ENCODE measurements at regions not wholly inside any gene's neighbourhood (a gene's known extent, or its start where the extent isn't known, plus 50 kb on each side); places are given as distances from the start of the nearest gene placed in this dataset.

GRCh38 chr3:84893211-84893610 lies 65.6 kb upstream of the CADM2 start:
- TF ChIP-seq, protein P1, sequence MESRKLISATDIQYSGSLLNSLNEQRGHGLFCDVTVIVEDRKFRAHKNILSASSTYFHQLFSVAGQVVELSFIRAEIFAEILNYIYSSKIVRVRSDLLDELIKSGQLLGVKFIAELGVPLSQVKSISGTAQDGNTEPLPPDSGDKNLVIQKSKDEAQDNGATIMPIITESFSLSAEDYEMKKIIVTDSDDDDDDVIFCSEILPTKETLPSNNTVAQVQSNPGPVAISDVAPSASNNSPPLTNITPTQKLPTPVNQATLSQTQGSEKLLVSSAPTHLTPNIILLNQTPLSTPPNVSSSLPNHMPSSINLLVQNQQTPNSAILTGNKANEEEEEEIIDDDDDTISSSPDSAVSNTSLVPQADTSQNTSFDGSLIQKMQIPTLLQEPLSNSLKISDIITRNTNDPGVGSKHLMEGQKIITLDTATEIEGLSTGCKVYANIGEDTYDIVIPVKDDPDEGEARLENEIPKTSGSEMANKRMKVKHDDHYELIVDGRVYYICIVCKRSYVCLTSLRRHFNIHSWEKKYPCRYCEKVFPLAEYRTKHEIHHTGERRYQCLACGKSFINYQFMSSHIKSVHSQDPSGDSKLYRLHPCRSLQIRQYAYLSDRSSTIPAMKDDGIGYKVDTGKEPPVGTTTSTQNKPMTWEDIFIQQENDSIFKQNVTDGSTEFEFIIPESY (IDR thresholded peaks at IDR 0.05), result no peak
- TF ChIP-seq NFYA (IDR thresholded peaks at IDR 0.05; ENCODE audit: borderline replicate concordance, low read depth, low read length) (no peak), SMC3 (IDR thresholded peaks at IDR 0.05; ENCODE audit: borderline replicate concordance, low read length) (no peak), POLR2A (IDR thresholded peaks at IDR 0.05; ENCODE audit: low read depth, low read length) (no peak), TCF3 (IDR thresholded peaks at IDR 0.05; ENCODE audit: borderline replicate concordance, insufficient read depth, low read depth, low read length) (no peak), MAX (IDR thresholded peaks at IDR 0.05; ENCODE audit: low read depth, low read length) (no peak), STAT3 (IDR thresholded peaks at IDR 0.05; ENCODE audit: low read depth, low read length) (no peak), MTA3 (IDR thresholded peaks at IDR 0.05; ENCODE audit: borderline replicate concordance, low read length) (no peak), CEBPB (IDR thresholded peaks at IDR 0.05; ENCODE audit: borderline replicate concordance in 1 of 2, low read depth in 2 of 2, low read length in 2 of 2) (no peak), CTCF (IDR thresholded peaks at IDR 0.05 in 2 of 3, conservative IDR thresholded peaks at IDR 0.05 in 1 of 3; ENCODE audit: control insufficient read depth in 2 of 3, extremely low read depth in 1 of 3, insufficient read depth in 1 of 3, low read depth in 3 of 3, low read length in 3 of 3) (no peak), FOXK2 (IDR thresholded peaks at IDR 0.05) (no peak), TCF12 (IDR thresholded peaks at IDR 0.05; ENCODE audit: low read depth, low read length) (no peak), ZBED1 (IDR thresholded peaks at IDR 0.05; ENCODE audit: borderline replicate concordance) (no peak)
- TF ChIP-seq, protein P2, sequence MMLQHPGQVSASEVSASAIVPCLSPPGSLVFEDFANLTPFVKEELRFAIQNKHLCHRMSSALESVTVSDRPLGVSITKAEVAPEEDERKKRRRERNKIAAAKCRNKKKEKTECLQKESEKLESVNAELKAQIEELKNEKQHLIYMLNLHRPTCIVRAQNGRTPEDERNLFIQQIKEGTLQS (IDR thresholded peaks at IDR 0.05; ENCODE audit: borderline replicate concordance, extremely low read depth, low read depth, low read length), result no peak
